AG20443 (cell line): ENCODE measurements at regions not wholly inside any gene's neighbourhood (a gene's known extent, or its start where the extent isn't known, plus 50 kb on each side); places are given as distances from the start of the nearest gene placed in this dataset.

Experiments used
- DNase-seq: peaks from one replicate; pipeline ENCODE4 v3.0.0; 2012; ENCODE audit warnings: low spot score, mixed read lengths

DNA sequence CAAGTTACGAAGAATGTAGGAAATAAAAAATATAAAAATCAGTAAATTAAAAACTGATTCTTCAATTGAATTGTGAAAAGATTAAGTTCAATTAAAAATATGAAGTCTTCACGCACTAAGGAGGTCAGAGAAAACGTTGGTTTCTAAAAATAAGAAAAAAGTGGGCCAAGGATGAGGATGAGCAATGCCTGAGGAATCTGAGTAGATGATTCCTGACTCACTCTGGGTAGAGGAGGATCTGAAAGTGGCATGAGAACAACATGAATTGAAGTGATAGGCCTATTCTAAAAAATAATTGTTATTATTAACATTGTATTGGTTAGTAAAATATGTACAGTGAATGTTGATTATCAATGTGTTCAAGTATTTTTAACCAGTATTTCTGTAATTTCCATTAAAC is 444.2 kb downstream of the GRIA2 start:
- peak; percentile 59 for DNase-seq

GRCh38 chr4:157655096-157655809 is 434.7 kb downstream of the GRIA2 start:
- DNase-seq, result no peak

GRCh38 chr4:157643257-157643656 is 422.7 kb downstream of the GRIA2 start:
- DNase-seq, result no peak

- DNase-seq, result no peak
These were observed 413.5 kb downstream of the GRIA2 start for GRCh38 chr4:157634057-157634456.

DNA sequence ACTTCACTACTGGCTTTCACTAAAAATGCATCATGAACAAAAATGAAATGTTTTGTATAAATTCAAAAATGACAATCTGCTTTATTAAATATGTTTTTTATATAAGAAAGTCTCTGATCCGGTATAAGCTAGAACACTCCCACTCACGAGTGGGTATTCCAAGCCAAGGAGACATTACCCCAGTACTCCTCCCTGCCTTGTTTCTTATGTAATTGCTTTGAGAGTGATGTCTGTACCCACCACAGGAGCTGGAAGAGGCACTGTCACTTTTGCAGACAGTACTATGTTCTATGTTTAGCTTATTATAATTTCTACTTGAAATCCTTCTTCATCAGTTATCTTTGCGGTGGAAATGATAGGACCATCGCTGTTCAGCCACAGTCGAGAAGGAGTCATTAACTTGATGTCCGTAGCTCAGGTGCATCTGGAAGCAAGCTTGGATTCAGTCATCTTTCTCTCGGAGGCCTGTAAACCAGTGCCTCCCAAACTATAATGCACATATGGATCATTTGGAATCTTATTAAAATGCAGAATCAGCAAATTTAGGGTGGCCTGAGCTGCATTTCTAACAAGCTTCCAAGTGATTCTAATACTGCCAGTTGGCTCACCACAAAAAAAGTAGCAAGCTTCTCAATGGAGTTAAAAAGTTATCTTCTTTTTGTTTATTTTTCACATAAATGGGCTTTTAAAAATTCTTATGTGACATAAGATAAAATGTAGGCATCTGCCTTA is 396.4 kb downstream of the GRIA2 start:
- DNase-seq, result no peak

DNA sequence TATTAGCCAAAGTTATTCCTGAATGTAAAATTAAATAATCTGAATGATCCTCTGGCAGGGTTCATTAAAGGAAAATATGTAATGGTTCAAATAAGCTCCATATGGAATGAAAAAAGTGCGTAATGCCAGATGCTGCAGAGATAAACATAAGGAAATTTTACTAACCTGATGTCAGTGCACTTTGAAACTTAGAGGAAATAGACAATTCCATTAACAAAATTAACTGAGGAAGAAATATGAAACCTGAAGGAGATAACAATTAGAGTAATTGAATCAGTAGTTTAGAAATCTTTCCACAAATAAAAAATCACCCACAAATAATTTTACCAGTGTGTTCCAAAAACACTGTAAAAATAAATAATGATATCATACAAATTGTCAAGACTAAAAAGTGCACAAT is 387.5 kb downstream of the GRIA2 start:
- no peak for DNase-seq

DNA sequence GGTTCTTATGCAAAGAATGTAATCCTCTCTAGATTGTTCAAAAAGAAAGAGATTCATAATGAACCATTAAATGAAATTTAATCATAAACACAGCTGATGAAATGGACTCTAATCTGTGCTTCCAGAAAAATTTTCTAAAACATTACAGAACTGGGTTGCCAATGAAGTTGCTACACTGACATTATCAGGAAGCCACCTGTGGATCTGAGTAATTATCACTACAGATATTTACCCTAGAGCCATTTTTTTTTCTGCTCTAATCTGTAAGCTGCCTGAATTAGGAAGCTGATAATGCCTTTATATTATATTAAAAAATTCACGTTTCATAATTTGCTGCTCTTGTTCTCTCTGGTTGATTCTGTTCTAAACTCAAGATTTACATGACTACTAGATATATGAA is 380.1 kb downstream of the GRIA2 start:
- no peak for DNase-seq

GRCh38 chr4:157591245-157591644 is 370.7 kb downstream of the GRIA2 start:
- no peak for DNase-seq

GRCh38 chr4:157590679-157591078 is 370.2 kb downstream of the GRIA2 start:
- no peak for DNase-seq

DNA sequence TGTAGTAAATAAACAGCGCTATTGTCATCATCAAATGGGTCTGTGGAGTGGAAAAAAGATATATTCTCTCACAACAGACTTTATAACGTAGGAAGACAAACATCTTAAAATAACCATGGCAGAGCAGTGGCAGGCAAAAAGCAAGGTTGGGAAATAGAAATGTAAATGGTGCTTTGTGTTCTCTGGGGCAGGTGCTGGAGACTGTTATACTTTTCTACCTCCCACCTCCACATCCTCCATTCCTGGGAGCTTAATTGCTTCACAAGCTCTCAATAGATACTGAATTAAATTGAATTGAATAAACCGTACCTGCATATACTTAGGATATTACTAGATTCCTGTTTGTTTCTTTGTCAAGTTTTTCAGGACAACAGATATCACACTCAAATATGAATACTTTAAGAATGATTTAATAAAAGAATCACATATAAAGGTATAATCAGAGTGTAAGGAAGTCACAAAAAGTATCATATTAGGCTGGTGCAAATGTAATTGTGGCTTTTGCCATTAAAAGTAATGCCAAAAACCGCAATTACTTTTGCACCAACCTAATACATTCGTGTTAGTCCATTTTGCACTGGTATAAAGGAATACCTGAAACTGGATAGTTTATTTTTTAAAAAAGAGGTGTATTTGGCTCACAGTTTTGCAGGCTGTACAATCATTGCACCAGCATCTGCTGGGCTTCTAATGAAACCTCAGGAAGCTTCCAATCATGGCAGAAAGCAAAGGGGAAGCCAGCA is 367.3 kb downstream of the GRIA2 start:
- DNase-seq, result no peak

- DNase-seq, result no peak
These were observed 361.6 kb downstream of the GRIA2 start for GRCh38 chr4:157582141-157582540.

- no peak for DNase-seq
These were observed 356.2 kb downstream of the GRIA2 start for GRCh38 chr4:157576671-157577217.

DNA sequence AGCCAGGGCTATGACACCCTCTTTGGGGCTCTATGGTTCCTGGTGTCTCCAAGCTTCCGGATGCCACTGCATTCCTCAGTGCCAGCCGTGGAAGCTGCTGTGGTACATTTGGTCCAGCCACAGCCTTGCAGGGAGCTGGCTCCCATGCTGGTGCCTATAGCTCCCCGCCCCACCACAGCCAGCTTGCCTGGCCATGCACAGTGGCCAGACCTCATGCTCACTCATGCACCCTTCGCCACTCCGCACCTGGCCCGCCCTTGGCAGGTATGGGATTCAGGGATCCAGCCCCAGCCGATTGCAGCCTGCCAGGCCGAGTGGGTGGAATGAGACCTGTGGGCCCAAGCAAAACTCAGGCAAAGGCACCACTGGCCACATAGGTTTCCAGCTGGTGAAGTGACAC is 354.8 kb downstream of the GRIA2 start:
- no peak for DNase-seq

- DNase-seq, result no peak
These were observed 354.1 kb downstream of the GRIA2 start for GRCh38 chr4:157574606-157575005.

DNA sequence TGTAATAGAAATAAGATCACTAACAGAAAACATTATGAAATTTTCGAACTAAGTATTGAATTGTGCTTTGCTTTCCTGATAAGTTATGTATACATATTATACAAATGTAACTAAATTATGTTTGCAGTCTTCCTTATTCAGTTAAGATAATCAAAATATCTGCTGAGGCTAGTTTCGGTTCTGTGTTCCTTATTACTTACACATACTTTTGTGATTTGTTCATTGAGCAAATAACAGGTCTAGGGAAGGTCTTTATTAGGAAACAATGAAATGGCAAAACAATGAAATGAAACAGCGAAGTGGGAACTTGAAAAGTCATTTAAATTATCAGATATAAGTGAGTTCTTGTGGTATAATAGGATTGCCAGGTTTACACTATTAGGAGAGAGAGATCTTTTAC is 352.4 kb downstream of the GRIA2 start:
- DNase-seq, result no peak

DNA sequence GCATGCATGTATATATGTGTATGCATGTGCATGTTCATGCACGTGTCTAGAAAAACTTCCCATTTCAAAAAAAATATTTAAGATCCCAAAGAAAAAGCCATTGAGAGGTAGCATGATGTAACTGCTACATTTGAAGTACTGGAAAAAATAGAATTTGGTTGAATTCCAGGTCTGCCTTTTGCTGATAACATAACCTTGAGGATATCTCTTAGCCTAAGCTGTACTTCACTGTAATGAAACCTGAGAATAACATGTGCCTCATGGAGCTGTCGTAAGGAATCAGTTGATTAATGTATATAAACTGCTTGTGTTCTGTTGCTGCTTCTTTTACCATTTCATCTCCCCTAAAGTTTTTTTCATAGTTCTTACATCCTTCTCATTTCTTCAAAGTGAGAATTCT is 351.8 kb downstream of the GRIA2 start:
- no peak for DNase-seq

GRCh38 chr4:157564771-157565170 is 344.2 kb downstream of the GRIA2 start:
- DNase-seq, result no peak

DNA sequence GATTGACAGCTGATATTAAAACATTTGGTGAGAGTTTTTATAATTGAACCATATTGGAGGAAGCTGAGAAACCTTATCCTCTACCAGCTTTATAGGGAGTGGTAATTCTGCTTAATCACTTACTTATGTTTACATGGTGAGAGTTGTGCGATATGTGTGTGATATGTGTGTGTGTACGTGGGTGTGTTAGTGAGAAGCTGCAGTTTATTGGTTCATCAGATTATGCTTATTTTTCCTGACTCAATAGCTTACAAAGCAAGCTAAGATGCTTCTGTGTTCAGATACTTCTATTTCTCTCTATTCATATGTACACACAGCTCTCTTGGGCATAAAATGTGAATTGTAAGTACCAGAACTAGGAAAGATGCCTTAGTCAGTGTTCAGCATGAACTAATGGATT is 343.7 kb downstream of the GRIA2 start:
- no peak for DNase-seq

GRCh38 chr4:157558016-157558415 is 337.5 kb downstream of the GRIA2 start:
- no peak for DNase-seq

DNA sequence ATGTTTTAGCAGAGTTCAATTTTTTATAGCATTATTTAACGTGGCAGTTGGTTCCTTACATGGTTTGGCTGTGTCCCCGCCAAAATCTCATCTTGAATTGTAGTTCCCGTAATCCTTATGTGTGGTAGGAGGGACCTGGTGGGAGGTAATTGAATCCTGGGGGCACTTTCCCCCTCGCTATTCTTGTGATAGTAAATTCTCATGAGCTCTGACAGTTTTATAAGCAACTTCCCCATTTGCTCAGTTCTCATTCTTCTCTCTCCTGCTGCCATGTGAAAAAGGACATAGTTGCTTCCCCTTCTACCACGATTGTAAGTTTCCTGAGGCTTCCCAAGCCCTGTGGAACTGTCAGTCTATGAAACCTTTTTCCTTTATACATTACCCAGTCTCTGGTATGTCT is 329.5 kb downstream of the GRIA2 start:
- no peak for DNase-seq

DNA sequence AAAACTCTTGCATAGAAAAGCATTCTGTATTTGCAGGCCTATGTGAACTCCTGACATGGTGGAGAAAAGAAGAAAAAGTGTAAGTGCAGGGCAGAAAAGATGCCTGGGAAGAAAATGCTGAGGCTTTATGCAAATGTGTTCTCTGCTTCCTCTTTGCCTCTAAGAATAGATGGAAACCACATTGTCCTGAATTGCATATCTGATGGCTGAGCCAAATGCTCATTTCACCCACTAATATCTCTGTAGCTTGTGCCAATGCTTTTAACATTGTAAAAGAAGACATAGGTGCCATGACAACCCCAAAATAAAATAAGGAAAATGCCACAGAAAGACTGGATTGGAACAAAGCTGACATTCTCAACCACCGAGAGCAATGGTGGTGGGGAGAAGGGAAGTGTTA is 307.4 kb downstream of the GRIA2 start:
- no peak for DNase-seq

- DNase-seq, result no peak
These were observed 301.4 kb downstream of the GRIA2 start for GRCh38 chr4:157521906-157522305.

- DNase-seq, result no peak
These were observed 294.2 kb downstream of the GRIA2 start for GRCh38 chr4:157514711-157515110.
